ENCODE measurements at regions not wholly inside any gene's neighbourhood (a gene's known extent, or its start where the extent isn't known, plus 50 kb on each side); places are given as distances from the start of the nearest gene placed in this dataset.

DNA sequence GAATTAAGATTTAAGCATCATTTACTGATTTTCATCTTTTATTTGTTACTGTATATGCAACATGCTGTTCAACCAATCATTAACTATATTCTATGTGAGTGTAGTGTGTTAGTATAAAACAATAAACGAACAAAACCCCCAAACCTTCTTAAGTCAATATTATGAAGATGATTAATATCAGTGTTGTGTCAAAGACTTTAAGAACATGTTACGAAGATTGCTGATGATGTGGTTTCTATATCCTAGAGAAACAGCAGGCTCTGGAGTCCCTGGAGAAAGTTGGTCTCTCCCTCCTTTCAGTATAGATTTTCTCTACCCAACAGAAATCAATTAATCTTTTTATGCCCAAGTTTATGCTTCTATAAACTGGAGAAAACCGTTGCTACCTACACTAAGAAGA, 393.8 kb upstream of the HSF2 start:
- H3K27me3 Mint-ChIP-seq (ENCODE audit: low read depth in 2 of 2), result no peaks in the 10 kb centered on the region
- Histone ChIP-seq H3K4me3 (ENCODE audit: low read length) (no peak overlapping the region), H3K36me3 (ENCODE audit: control insufficient read depth, insufficient read depth, low read length) (no peaks in the 10 kb centered on the region), H3K27ac (ENCODE audit: low read length) (no peak overlapping the region), H3K9me3 (ENCODE audit: control insufficient read depth, insufficient read depth, low read length) (no peaks in the 10 kb centered on the region), H3K27me3 (ENCODE audit: control insufficient read depth, insufficient read depth, low read length) (no peaks in the 10 kb centered on the region), H3K4me1 (ENCODE audit: control insufficient read depth, insufficient read depth, low read length) (no peaks in the 10 kb centered on the region)
- WGBS (ENCODE audit: insufficient coverage), result no CpG with 5 or more reads among the region's 3 CpGs
- TF ChIP-seq, protein P1, sequence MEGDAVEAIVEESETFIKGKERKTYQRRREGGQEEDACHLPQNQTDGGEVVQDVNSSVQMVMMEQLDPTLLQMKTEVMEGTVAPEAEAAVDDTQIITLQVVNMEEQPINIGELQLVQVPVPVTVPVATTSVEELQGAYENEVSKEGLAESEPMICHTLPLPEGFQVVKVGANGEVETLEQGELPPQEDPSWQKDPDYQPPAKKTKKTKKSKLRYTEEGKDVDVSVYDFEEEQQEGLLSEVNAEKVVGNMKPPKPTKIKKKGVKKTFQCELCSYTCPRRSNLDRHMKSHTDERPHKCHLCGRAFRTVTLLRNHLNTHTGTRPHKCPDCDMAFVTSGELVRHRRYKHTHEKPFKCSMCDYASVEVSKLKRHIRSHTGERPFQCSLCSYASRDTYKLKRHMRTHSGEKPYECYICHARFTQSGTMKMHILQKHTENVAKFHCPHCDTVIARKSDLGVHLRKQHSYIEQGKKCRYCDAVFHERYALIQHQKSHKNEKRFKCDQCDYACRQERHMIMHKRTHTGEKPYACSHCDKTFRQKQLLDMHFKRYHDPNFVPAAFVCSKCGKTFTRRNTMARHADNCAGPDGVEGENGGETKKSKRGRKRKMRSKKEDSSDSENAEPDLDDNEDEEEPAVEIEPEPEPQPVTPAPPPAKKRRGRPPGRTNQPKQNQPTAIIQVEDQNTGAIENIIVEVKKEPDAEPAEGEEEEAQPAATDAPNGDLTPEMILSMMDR (IDR thresholded peaks at IDR 0.05), result no peak
- no peak overlapping the region for H3K4me3 Mint-ChIP-seq
- no peaks in the 10 kb centered on the region for H3K4me1 Mint-ChIP-seq
- peaks cover 12 to 13% of the 10 kb centered on the region in 2 donors for H3K9me3 Mint-ChIP-seq
- DNase-seq (no peak), ATAC-seq (no peak)
- intact Hi-C loops (cut with micrococcal nuclease), result no loop called here
- H3K36me3 Mint-ChIP-seq, result no peaks in the 10 kb centered on the region
- H3K27ac Mint-ChIP-seq, result no peak overlapping the region

DNA sequence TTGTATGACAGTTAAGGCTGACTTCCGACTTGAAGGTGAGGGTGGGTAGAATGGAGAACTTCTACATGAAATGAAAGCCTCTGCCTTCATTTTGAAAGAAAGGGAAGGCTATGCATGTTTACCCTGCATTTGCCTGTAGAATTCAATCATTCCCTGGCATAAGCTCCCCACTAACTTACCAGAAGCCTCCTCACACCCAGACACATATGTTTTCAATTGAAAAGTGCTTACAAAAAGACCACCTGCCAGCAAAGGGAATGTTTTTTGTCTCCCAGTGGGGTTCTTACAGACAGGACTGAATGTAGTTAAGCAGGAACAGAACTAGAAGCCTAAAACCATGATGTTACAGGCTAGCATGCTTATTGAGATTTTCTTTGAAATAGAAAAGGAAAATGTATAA, 392.1 kb upstream of the HSF2 start:
- no peak overlapping the region for H3K27ac ChIP-seq (ENCODE audit: low read length)
- Mint-ChIP-seq H3K4me3 (no peak overlapping the region), H3K36me3 (no peaks in the 10 kb centered on the region), H3K27ac (no peak overlapping the region), H3K4me1 (no peaks in the 10 kb centered on the region), H3K9me3 (peaks cover 9% of the 10 kb centered on the region in 2 donors), H3K27me3 (ENCODE audit: low read depth in 2 of 2) (no peaks in the 10 kb centered on the region)
- no peaks in the 10 kb centered on the region for H3K9me3 ChIP-seq (ENCODE audit: control insufficient read depth, insufficient read depth, low read length)
- intact Hi-C loops (cut with micrococcal nuclease), result no loop called here
- H3K27me3 ChIP-seq (ENCODE audit: control insufficient read depth, insufficient read depth, low read length), result no peaks in the 10 kb centered on the region
- 44% methylated on average over 1 of the region's 1 CpG for WGBS (ENCODE audit: insufficient coverage)
- DNase-seq, result no peak
- no peak for ATAC-seq
- no peaks in the 10 kb centered on the region for H3K4me1 ChIP-seq (ENCODE audit: control insufficient read depth, insufficient read depth, low read length)
- TF ChIP-seq, protein P1 (IDR thresholded peaks at IDR 0.05), result no peak
- no peak overlapping the region for H3K4me3 ChIP-seq (ENCODE audit: low read length)
- H3K36me3 ChIP-seq (ENCODE audit: control insufficient read depth, insufficient read depth, low read length), result no peaks in the 10 kb centered on the region

DNA sequence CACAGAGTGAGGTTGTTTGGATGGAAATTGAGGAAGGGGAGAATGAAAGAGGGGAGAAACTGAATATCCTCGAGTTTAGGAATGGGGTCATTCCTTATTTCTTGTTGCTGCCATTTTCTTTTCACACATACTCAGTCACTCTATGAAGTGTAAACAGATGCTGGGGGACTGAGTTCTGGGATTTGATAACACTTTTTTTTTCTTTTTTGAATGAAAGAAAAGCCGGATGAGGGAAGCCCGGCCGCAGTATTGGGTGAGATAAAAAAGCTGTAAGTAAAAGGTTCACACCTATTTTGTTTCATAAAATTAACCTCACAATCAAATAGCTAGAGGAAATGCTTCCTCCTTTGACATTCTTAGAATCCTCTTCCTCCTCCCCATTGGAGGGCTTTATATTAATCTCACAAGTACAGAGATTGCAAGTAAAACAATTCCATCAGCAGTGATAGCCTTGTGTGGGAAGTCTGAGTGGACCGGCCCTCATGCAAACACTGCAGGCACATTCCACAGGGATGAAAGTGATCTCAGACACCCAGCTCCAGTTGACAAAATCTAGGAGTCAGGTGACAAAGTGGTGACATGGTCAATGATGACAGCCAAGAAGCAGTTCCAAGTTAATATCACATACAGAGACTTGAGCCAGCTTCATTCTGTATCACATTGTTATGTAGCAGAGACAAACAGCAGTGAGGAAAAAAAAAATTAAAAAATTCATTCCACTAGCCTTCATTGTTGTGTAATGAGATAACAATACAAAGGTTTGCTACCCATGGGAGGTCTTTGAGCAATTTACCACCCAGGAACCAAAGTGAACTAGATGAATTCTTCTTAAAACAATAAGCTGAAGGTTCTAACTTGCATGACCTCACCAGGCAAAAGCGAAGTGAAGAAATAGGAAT, 391.1 kb upstream of the HSF2 start:
- Histone ChIP-seq H3K36me3 (ENCODE audit: control insufficient read depth, insufficient read depth, low read length) (no peaks in the 10 kb centered on the region), H3K27me3 (ENCODE audit: control insufficient read depth, insufficient read depth, low read length) (no peaks in the 10 kb centered on the region), H3K9me3 (ENCODE audit: control insufficient read depth, insufficient read depth, low read length) (no peaks in the 10 kb centered on the region), H3K27ac (ENCODE audit: low read length) (no peak overlapping the region), H3K4me3 (ENCODE audit: low read length) (no peak overlapping the region), H3K4me1 (ENCODE audit: control insufficient read depth, insufficient read depth, low read length) (no peaks in the 10 kb centered on the region)
- no peak for DNase-seq
- no peaks in the 10 kb centered on the region for H3K27me3 Mint-ChIP-seq (ENCODE audit: low read depth in 2 of 2)
- intact Hi-C loops (cut with micrococcal nuclease), result no loop called here
- no peak for ATAC-seq
- H3K27ac Mint-ChIP-seq, result no peak overlapping the region
- WGBS (ENCODE audit: insufficient coverage), result 92% methylated on average over 1 of the region's 6 CpGs
- no peaks in the 10 kb centered on the region for H3K36me3 Mint-ChIP-seq
- no peaks in the 10 kb centered on the region for H3K4me1 Mint-ChIP-seq
- no peak overlapping the region for H3K4me3 Mint-ChIP-seq
- TF ChIP-seq, protein P1 (IDR thresholded peaks at IDR 0.05), result no peak
- peaks cover 5 to 6% of the 10 kb centered on the region in 2 donors for H3K9me3 Mint-ChIP-seq

DNA sequence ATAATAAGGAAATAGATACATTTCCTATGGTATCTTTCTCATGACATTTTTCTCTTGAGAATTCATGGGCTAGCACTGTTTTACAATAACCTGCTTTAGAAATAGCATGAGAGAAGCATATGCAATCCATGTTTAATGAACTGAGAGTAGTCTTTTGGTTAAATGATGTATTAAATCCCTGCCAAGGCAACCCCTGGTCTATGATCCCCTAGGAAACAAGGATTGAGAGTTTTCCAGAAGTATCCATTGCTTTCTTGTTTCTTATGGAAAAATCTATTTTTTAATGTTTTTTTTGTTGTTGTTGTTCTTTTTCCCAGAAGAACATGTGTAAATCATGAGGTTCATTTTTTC, 390.5 kb upstream of the HSF2 start:
- TF ChIP-seq, protein P1 (IDR thresholded peaks at IDR 0.05), result no peak
- Mint-ChIP-seq H3K27me3 (ENCODE audit: low read depth in 2 of 2) (no peaks in the 10 kb centered on the region), H3K27ac (no peak overlapping the region), H3K9me3 (peaks cover 5 to 6% of the 10 kb centered on the region in 2 donors), H3K4me3 (no peak overlapping the region), H3K36me3 (no peaks in the 10 kb centered on the region), H3K4me1 (no peaks in the 10 kb centered on the region)
- ATAC-seq, result no peak
- intact Hi-C loops (cut with micrococcal nuclease), result no loop called here
- Histone ChIP-seq H3K4me3 (ENCODE audit: low read length) (no peak overlapping the region), H3K4me1 (ENCODE audit: control insufficient read depth, insufficient read depth, low read length) (no peaks in the 10 kb centered on the region), H3K9me3 (ENCODE audit: control insufficient read depth, insufficient read depth, low read length) (no peaks in the 10 kb centered on the region), H3K36me3 (ENCODE audit: control insufficient read depth, insufficient read depth, low read length) (no peaks in the 10 kb centered on the region), H3K27me3 (ENCODE audit: control insufficient read depth, insufficient read depth, low read length) (no peaks in the 10 kb centered on the region), H3K27ac (ENCODE audit: low read length) (no peak overlapping the region)
- DNase-seq, result no peak
